Endothelial cell of umbilical vein (primary cell): ENCODE measurements at regions not wholly inside any gene's neighbourhood (a gene's known extent, or its start where the extent isn't known, plus 50 kb on each side); places are given as distances from the start of the nearest gene placed in this dataset.

ENCODE experiments used
- EZH2 ChIP-seq: IDR thresholded peaks from 2 replicates; pipeline ENCODE4 v1.6.1; 2012; ENCODE audit warnings: borderline replicate concordance, low read depth, mild to moderate bottlenecking, moderate library complexity, low read length, inconsistent platforms; ENCODE audit not compliant: severe bottlenecking
- GATA2 ChIP-seq: IDR thresholded peaks from 2 replicates; pipeline ENCODE4 v1.7.0; 2011; ENCODE audit warnings: low read depth, mild to moderate bottlenecking, moderate library complexity, mixed read lengths, low read length; ENCODE audit not compliant: insufficient read length, insufficient read depth
- MYC ChIP-seq: IDR thresholded peaks from one replicate; pipeline ENCODE4 v1.6.1; 2011; ENCODE audit warnings: mild to moderate bottlenecking, low read depth, low read length
- POLR2A ChIP-seq: IDR thresholded peaks from 2 replicates; pipeline ENCODE4 v1.6.1; 2012; ENCODE audit warnings: low read depth, mild to moderate bottlenecking, control low read depth, low read length
- POLR2AphosphoS5 ChIP-seq: IDR thresholded peaks from 2 replicates; pipeline ENCODE4 v1.6.1; 2012; ENCODE audit warnings: low read depth, mild to moderate bottlenecking, control low read depth, low read length, moderate library complexity; ENCODE audit not compliant: insufficient read depth
- TF ChIP-seq, protein P1 (sequence below), 2 donors: IDR thresholded peaks; 1 replicate in 1 of 2; 2 replicates in 1 of 2; pipeline ENCODE4 v1.5.1; 2011; ENCODE audit warnings: low read length in 2 of 2, mild to moderate bottlenecking in 2 of 2, moderate library complexity in 2 of 2, control low read depth in 1 of 2, inconsistent platforms in 1 of 2, low read depth in 1 of 2; ENCODE audit not compliant: insufficient read depth in 1 of 2; ENCODE audit errors: extremely low read depth in 1 of 2
- TF ChIP-seq, protein P2 (sequence below): IDR thresholded peaks from 2 replicates; pipeline ENCODE4 v1.6.1; 2011; ENCODE audit not compliant: insufficient read depth, insufficient read length

DNA sequence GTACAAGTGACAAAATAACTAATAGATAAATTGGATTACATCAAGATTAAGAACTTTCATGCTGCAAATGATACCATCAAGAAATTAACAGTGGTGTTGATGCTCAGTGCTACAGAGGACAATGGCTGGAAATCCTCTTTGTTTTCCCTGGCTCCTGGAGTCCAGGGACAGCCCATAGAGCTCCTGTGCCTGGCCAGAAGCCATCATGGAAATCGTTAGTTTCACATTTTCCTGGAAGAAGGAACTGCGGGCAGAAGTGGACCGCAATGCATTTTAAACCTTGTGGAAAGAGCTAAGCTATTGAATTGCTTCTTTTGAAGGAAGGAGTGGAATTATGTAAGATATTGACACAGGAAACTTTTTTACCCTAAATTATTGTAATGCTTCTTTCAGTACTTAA is 276.0 kb downstream of the GJA1 start:
- TF ChIP-seq, protein P1, sequence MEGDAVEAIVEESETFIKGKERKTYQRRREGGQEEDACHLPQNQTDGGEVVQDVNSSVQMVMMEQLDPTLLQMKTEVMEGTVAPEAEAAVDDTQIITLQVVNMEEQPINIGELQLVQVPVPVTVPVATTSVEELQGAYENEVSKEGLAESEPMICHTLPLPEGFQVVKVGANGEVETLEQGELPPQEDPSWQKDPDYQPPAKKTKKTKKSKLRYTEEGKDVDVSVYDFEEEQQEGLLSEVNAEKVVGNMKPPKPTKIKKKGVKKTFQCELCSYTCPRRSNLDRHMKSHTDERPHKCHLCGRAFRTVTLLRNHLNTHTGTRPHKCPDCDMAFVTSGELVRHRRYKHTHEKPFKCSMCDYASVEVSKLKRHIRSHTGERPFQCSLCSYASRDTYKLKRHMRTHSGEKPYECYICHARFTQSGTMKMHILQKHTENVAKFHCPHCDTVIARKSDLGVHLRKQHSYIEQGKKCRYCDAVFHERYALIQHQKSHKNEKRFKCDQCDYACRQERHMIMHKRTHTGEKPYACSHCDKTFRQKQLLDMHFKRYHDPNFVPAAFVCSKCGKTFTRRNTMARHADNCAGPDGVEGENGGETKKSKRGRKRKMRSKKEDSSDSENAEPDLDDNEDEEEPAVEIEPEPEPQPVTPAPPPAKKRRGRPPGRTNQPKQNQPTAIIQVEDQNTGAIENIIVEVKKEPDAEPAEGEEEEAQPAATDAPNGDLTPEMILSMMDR (IDR thresholded peaks at IDR 0.05; ENCODE audit: extremely low read depth in 1 of 2, insufficient read depth in 1 of 2, low read depth in 1 of 2, low read length in 2 of 2): no peak
- TF ChIP-seq POLR2AphosphoS5 (no peak), EZH2 (no peak), POLR2A (no peak), MYC (no peak), GATA2 (no peak)
- TF ChIP-seq, protein P2, sequence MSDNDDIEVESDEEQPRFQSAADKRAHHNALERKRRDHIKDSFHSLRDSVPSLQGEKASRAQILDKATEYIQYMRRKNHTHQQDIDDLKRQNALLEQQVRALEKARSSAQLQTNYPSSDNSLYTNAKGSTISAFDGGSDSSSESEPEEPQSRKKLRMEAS: no peak
